HepG2 (cell line): ENCODE measurements at regions not wholly inside any gene's neighbourhood (a gene's known extent, or its start where the extent isn't known, plus 50 kb on each side); places are given as distances from the start of the nearest gene placed in this dataset.

Experiments used
- ATAC-seq: fragments of 200-7000 bp; cut with Tn5 transposase; 3 replicates; pipeline ENCODE4 v1.9.1; 2020; ENCODE audit warnings: mild to moderate bottlenecking, moderate library complexity
- BruUV-seq: library from RNA; stranded (reverse); fragments of 400-500 nt; replicated peaks from 2 replicates; lab custom pipeline; 2021; lab: Mats Ljungman, UMichigan
- CTCF ChIA-PET: fragments of 300-600 bp; formaldehyde crosslinking; extraction: SDS; loops from one replicate; lab custom pipeline; 2021; ENCODE audit warnings: low total read pairs, inconsistent platforms, low intra/inter-chr PET ratio; lab: Yijun Ruan, JAX
- POLR2A ChIA-PET: fragments of 350-600 bp; sonication (Branson Sonifier 250); formaldehyde crosslinking; loops from one replicate; lab custom pipeline; 2020; ENCODE audit warnings: antibody characterized with exemption, inconsistent platforms; lab: Yijun Ruan, JAX
- DNase-seq: peaks from one replicate; pipeline ENCODE4 v3.0.0-alpha.2; 2015; ENCODE audit warnings: low spot score
- FAIRE-seq: peaks from 3 replicates; lab custom pipeline; 2011; peaks lifted over from hg19 to GRCh38; lab: Jason Lieb, UNC
- H2AFZ ChIP-seq: one replicate; pipeline ENCODE4 v1.6.1; 2011; ENCODE audit warnings: low read length, inconsistent platforms
- H3K27ac ChIP-seq: fragments of 300-600 bp; 3 replicates; pipeline ENCODE4 v1.8.0; 2011; ENCODE audit warnings: mixed run types, mild to moderate bottlenecking, mixed read lengths, low read length, inconsistent platforms; ENCODE audit not compliant: insufficient read depth; ENCODE audit errors: extremely low read length
- H3K27me3 ChIP-seq, 2 experiments: fragments of 200-600 bp in 1 of 2; 2 replicates in 1 of 2; 3 replicates in 1 of 2; pipeline versions ENCODE4 v1.6.0 to v1.8.0; 2011; ENCODE audit warnings: low read length in 2 of 2, mild to moderate bottlenecking in 2 of 2, moderate library complexity in 2 of 2, inconsistent platforms in 1 of 2; ENCODE audit not compliant: insufficient read depth in 2 of 2, control insufficient read depth in 1 of 2
- H3K36me3 ChIP-seq, 2 experiments: fragments of 200-600 bp in 1 of 2; replicated peaks in 1 of 2; 2 replicates in 1 of 2; 3 replicates in 1 of 2; pipeline versions ENCODE4 v1.5.1 to v1.8.0; 2011; ENCODE audit warnings: low read length in 2 of 2, inconsistent platforms in 1 of 2; ENCODE audit not compliant: insufficient read depth in 2 of 2, control insufficient read depth in 1 of 2
- H3K4me1 ChIP-seq: 2 replicates; pipeline ENCODE4 v1.5.1; 2012; ENCODE audit warnings: low read length, inconsistent platforms; ENCODE audit not compliant: insufficient read depth
- H3K4me2 ChIP-seq: 2 replicates; pipeline ENCODE4 v1.6.0; 2011; ENCODE audit warnings: low read depth, low read length, inconsistent platforms
- H3K4me3 ChIP-seq, 3 experiments: fragments of 200-600 bp in 1 of 3; sonication (generic), shearing (Covaris generic) in 1 of 3; replicated peaks in 1 of 3; 2 replicates each; pipeline ENCODE4 v1.5.1; 2011 to 2016; ENCODE audit warnings: low read length in 3 of 3, inconsistent platforms in 2 of 3, low read depth in 2 of 3, mild to moderate bottlenecking in 2 of 3, control low read depth in 1 of 3, mixed read lengths in 1 of 3; ENCODE audit not compliant: insufficient read depth in 1 of 3
- H3K79me2 ChIP-seq: one replicate; pipeline ENCODE4 v1.6.1; 2011; ENCODE audit warnings: low read length, inconsistent platforms; ENCODE audit not compliant: insufficient read depth
- H3K9ac ChIP-seq: 2 replicates; pipeline ENCODE4 v1.6.0; 2011; ENCODE audit warnings: mild to moderate bottlenecking, low read depth, low read length, inconsistent platforms; ENCODE audit not compliant: insufficient read depth
- H3K9me3 ChIP-seq: 2 replicates; pipeline ENCODE4 v1.5.1; 2012; ENCODE audit warnings: mild to moderate bottlenecking, low read length
- H4K20me1 ChIP-seq: 2 replicates; pipeline ENCODE4 v1.6.0; 2011; ENCODE audit warnings: inconsistent platforms, mild to moderate bottlenecking, low read length, moderate library complexity; ENCODE audit not compliant: insufficient read depth
- FOXJ3 ChIP-seq: sonication (generic); formaldehyde crosslinking; IDR thresholded peaks from 2 replicates; pipeline ENCODE4 v1.4.0; 2020; ENCODE audit warnings: missing genetic modification reagents, mild to moderate bottlenecking, borderline replicate concordance
- RFXAP ChIP-seq: sonication (generic); formaldehyde crosslinking; IDR thresholded peaks from 2 replicates; pipeline ENCODE4 v1.4.0; 2020; ENCODE audit warnings: missing genetic modification reagents, borderline replicate concordance
- TRIM24 ChIP-seq: sonication (generic); formaldehyde crosslinking; IDR thresholded peaks from 2 replicates; pipeline ENCODE4 v1.8.0; 2022; ENCODE audit warnings: mild to moderate bottlenecking, missing genetic modification reagents
- ZBTB21 ChIP-seq: sonication (generic); formaldehyde crosslinking; IDR thresholded peaks from 2 replicates; pipeline ENCODE4 v1.4.0; 2020; ENCODE audit warnings: missing genetic modification reagents
- ZIK1 ChIP-seq: sonication (generic); formaldehyde crosslinking; IDR thresholded peaks from 2 replicates; pipeline ENCODE4 v1.5.0; 2020; ENCODE audit warnings: mild to moderate bottlenecking, low read depth, missing genetic modification reagents, borderline replicate concordance
- ZNF326 ChIP-seq: sonication (generic); formaldehyde crosslinking; IDR thresholded peaks from 2 replicates; pipeline ENCODE4 v1.4.0; 2020; ENCODE audit warnings: missing genetic modification reagents, borderline replicate concordance
- ZNF354B ChIP-seq: sonication (generic); formaldehyde crosslinking; IDR thresholded peaks from 2 replicates; pipeline ENCODE4 v1.8.0; 2022; ENCODE audit warnings: mild to moderate bottlenecking, missing genetic modification reagents
- ZNF367 ChIP-seq: sonication (generic); formaldehyde crosslinking; IDR thresholded peaks from 2 replicates; pipeline ENCODE4 v1.4.0; 2020; ENCODE audit warnings: missing genetic modification reagents, borderline replicate concordance
- ZNF572 ChIP-seq: sonication (generic); formaldehyde crosslinking; IDR thresholded peaks from 2 replicates; pipeline ENCODE4 v1.5.1; 2020; ENCODE audit warnings: mild to moderate bottlenecking, missing genetic modification reagents
- ZNF670 ChIP-seq: sonication (generic); formaldehyde crosslinking; IDR thresholded peaks from 2 replicates; pipeline ENCODE4 v1.8.0; 2022; ENCODE audit warnings: mild to moderate bottlenecking, missing genetic modification reagents, borderline replicate concordance
- ZNF879 ChIP-seq: sonication (generic); formaldehyde crosslinking; IDR thresholded peaks from 2 replicates; pipeline ENCODE4 v1.8.1; 2023; ENCODE audit warnings: missing genetic modification reagents
- WGBS: methylation state at CpG from one replicate; pipeline ENCODE4 v1.1.6; 2017; ENCODE audit warnings: low lambda C conversion rate; 5-methylcytosine and 5-hydroxymethylcytosine counted together
- in situ Hi-C: cut with HindIII; loops from 2 replicates; pipeline ENCODE4 v1.10.0; 2017; ENCODE audit warnings: low pct_unique_long_range_greater_than_20kb; ENCODE audit not compliant: extremely low pct_ligation_motif_present
- intact Hi-C: fragments of 100-400 bp; cut with micrococcal nuclease; formaldehyde crosslinking; loops from one replicate; pipeline ENCODE4 v1.10.0; 2022; ENCODE audit not compliant: unreplicated experiment
- TF ChIP-seq, protein P1 (sequence below): sonication (generic); formaldehyde crosslinking; IDR thresholded peaks from 2 replicates; pipeline ENCODE4 v1.4.0; 2020; ENCODE audit warnings: missing genetic modification reagents
- TF ChIP-seq, protein P2 (sequence below): sonication (generic); formaldehyde crosslinking; IDR thresholded peaks from 2 replicates; pipeline ENCODE4 v1.4.0; 2020; ENCODE audit warnings: low read depth, missing genetic modification reagents

DNA sequence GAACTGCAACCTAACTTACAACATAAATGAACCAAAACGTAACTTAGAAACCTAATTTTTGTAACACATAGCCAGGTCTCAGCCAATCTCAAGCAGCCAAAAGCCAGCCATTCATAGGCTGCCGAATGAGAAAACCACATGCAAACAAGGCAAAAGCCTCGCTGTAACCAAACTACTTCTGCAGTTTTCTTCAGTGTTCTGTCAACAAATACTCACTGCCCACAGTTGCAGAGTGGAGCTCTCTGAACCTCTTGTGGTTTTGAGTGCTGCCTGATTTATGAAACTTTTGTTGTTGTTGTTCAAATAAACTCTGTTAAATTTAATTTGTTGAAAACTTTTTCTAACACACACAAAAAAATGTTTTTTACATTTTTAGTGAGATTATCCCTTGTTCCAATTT, 251.2 kb downstream of the PAPSS1 start (continued):
- TF ChIP-seq, protein P1, sequence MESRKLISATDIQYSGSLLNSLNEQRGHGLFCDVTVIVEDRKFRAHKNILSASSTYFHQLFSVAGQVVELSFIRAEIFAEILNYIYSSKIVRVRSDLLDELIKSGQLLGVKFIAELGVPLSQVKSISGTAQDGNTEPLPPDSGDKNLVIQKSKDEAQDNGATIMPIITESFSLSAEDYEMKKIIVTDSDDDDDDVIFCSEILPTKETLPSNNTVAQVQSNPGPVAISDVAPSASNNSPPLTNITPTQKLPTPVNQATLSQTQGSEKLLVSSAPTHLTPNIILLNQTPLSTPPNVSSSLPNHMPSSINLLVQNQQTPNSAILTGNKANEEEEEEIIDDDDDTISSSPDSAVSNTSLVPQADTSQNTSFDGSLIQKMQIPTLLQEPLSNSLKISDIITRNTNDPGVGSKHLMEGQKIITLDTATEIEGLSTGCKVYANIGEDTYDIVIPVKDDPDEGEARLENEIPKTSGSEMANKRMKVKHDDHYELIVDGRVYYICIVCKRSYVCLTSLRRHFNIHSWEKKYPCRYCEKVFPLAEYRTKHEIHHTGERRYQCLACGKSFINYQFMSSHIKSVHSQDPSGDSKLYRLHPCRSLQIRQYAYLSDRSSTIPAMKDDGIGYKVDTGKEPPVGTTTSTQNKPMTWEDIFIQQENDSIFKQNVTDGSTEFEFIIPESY (CRISPR knock-in tag): no peak
- TF ChIP-seq ZNF354B (CRISPR knock-in tag): no peak
- TF ChIP-seq ZNF326 (CRISPR knock-in tag): no peak
- TF ChIP-seq ZNF670 (CRISPR knock-in tag): no peak

DNA sequence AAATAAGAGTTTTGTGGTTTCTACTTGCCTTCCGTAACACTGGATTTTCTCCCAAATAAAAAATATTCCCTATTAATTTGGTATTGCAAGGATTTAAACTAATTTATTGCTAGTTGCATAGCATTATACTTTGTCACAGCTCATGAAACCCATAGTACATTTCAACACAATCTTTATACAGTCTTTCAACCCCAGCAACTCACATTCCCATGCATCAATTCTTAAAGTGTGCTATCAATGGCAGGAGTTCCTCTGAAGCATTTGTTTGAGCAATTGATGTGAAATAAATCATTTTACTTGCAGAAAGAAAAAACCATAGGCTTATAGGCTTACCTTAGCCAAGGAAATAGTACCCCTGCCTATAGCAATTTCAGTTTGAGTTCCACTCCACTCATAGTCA, 251.9 kb downstream of the PAPSS1 start:
- H3K9ac ChIP-seq: no peak overlapping the region
- in situ Hi-C loops: no loop called here
- H3K27ac ChIP-seq: no peak overlapping the region
- H3K4me3 ChIP-seq: no peak overlapping the region
- H3K9me3 ChIP-seq: no peaks in the 10 kb centered on the region
- POLR2A ChIA-PET: no interaction called here
- no peaks in the 10 kb centered on the region for H3K36me3 ChIP-seq
- WGBS: 85% methylated on average over 1 of the region's 1 CpG
- CTCF ChIA-PET: no interaction called here
- FAIRE-seq: no peak
- intact Hi-C loops: no loop called here
- H3K4me1 ChIP-seq: no peaks in the 10 kb centered on the region
- no peaks in the 10 kb centered on the region for H4K20me1 ChIP-seq
- H3K4me2 ChIP-seq: no peak overlapping the region
- H3K79me2 ChIP-seq: no peaks in the 10 kb centered on the region
- TF ChIP-seq TRIM24 (no peak), RFXAP (no peak), ZNF572 (CRISPR knock-in tag) (no peak), ZNF367 (CRISPR knock-in tag) (no peak), ZNF879 (CRISPR knock-in tag) (no peak), ZBTB21 (CRISPR knock-in tag) (no peak), FOXJ3 (no peak), ZIK1 (CRISPR knock-in tag) (no peak)
- TF ChIP-seq, protein P2, sequence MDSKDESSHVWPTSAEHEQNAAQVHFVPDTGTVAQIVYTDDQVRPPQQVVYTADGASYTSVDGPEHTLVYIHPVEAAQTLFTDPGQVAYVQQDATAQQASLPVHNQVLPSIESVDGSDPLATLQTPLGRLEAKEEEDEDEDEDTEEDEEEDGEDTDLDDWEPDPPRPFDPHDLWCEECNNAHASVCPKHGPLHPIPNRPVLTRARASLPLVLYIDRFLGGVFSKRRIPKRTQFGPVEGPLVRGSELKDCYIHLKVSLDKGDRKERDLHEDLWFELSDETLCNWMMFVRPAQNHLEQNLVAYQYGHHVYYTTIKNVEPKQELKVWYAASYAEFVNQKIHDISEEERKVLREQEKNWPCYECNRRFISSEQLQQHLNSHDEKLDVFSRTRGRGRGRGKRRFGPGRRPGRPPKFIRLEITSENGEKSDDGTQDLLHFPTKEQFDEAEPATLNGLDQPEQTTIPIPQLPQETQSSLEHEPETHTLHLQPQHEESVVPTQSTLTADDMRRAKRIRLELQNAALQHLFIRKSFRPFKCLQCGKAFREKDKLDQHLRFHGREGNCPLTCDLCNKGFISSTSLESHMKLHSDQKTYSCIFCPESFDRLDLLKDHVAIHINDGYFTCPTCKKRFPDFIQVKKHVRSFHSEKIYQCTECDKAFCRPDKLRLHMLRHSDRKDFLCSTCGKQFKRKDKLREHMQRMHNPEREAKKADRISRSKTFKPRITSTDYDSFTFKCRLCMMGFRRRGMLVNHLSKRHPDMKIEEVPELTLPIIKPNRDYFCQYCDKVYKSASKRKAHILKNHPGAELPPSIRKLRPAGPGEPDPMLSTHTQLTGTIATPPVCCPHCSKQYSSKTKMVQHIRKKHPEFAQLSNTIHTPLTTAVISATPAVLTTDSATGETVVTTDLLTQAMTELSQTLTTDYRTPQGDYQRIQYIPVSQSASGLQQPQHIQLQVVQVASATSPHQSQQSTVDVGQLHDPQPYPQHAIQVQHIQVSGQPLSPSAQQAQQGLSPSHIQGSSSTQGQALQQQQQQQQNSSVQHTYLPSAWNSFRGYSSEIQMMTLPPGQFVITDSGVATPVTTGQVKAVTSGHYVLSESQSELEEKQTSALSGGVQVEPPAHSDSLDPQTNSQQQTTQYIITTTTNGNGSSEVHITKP (CRISPR knock-in tag): no peak
- TF ChIP-seq, all 625 proteins: peak for 0
- BruUV-seq: no TSS peak
- ATAC-seq: no peak
- DNase-seq: no peak
- Histone ChIP-seq H2AFZ (no peak overlapping the region), H3K27me3 (no peaks in the 10 kb centered on the region)
